GM04503 (cell line): ENCODE measurements at regions not wholly inside any gene's neighbourhood (a gene's known extent, or its start where the extent isn't known, plus 50 kb on each side); places are given as distances from the start of the nearest gene placed in this dataset.
A peak's percentile ranks its signal among the peaks of the same experiment; 100 is the strongest.
"Not testable (repeated sequence)": the region's sequence is repeated elsewhere in the genome, so short reads cannot be mapped to it uniquely, and the experiment has no call there.

Experiments
- DNase-seq: peaks from one replicate; pipeline ENCODE4 v3.0.0-alpha.2; 2012; ENCODE audit warnings: low read depth

DNA sequence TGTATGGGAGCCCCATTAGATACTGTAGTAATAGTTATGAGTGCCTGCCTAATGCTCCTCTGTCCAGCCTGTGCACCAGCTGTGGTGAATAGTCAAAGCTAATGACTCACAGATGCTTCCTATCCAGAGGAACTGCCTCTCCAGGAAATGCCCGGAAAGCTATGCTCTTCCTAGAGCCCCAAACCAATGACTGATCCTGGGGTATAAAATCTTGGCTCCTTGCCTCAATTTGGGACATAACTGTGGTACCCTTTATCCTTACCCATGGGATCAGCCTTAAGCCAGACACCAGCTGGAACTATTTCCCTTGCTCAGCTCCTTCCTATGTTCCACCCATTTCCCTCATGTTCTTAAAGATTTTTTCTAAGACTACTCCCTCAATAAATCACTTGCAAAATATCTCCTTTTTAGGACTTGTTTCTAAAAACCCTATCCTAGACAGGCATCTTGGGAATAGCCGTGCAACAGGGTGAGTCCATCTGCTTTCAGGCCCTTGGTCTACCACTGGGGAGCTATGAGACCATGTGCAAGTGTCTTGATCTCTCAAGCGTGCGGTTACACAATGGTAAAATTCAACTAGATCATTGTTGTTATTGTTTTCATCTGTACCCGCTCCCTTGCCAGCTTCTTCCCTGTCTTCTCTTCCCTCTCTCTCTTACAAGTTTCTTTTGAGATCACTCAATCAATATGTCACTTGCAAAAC is 283.7 kb downstream of the BTBD3 start:
- peak; percentile 13 for DNase-seq

DNA sequence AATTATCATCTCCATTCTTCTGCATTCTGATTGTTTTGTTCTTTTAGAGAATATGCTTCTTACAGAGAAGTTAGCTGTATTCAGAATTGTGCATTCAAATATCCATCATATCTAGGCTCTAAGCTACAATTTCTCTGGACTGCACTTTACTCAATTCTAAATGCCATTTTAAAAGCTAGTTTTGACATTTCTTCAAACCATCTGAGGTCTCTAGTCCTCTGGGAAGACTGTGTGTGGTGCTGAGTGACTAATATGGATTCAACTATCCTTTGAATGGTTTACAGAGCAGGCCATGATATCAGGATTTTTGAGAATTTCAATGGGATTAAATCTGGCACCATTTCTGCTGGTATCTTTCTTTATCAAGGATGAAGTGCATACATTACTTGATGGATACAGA is 285.7 kb downstream of the BTBD3 start:
- DNase-seq = no peak

DNA sequence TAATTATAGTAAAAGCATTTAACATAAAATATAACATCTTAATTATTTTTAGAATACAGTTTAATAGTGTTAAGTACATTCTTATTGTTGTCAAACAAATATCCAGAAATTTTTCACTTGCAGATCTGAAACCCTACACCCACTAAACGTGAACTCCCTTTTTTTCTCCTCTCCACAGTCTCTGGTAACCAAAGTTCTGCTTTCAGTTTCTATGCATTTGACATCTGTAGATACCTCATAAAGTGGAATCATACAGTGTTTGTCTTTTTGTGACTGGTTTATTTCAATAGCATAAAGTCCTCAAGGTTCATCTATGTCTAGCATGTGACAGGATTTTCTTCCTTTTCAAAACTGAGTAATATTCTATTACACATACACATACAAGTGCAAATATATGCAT is 286.3 kb downstream of the BTBD3 start:
- DNase-seq = no peak

DNA sequence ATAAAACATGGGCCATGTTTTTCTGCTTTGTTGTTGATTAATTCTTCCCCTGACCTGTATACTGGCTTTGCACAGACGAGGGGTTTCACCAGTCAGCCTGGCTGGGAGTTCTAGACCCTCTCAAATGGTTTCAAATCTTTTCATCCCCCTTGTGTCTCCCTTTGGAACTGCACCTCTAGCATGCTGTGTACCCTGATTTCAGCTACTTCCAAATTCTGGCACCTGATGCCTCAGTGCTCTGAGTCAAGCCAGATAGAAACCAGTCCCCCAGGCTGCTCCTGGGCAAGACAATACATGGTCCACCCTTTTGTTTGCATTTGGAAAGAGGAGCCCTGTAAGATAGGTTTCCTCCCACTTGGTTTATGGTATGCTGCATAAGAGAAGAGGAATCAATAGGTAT is 290.2 kb downstream of the BTBD3 start:
- DNase-seq = no peak

- DNase-seq = no peak
These were observed 292.9 kb downstream of the BTBD3 start for GRCh38 chr20:12210591-12210990.

GRCh38 chr20:12211361-12211760 is 293.7 kb downstream of the BTBD3 start:
- DNase-seq = no peak

GRCh38 chr20:12217382-12217781 is 299.7 kb downstream of the BTBD3 start:
- no peak for DNase-seq

- DNase-seq = no peak
These were observed 302.1 kb downstream of the BTBD3 start for GRCh38 chr20:12219798-12220197.

GRCh38 chr20:12223057-12223456 is 305.4 kb downstream of the BTBD3 start:
- no peak for DNase-seq

- no peak for DNase-seq
These were observed 308.2 kb downstream of the BTBD3 start for GRCh38 chr20:12225898-12226297.

- DNase-seq = no peak
These were observed 312.2 kb downstream of the BTBD3 start for GRCh38 chr20:12229891-12230290.

- DNase-seq = peak; percentile 12
These were observed 320.1 kb downstream of the BTBD3 start for GRCh38 chr20:12237772-12238171.

- DNase-seq = no peak
These were observed 323.4 kb downstream of the BTBD3 start for GRCh38 chr20:12241065-12241464.

- DNase-seq = no peak
These were observed 325.6 kb downstream of the BTBD3 start for GRCh38 chr20:12243327-12243726.

GRCh38 chr20:12248481-12248880 is 330.8 kb downstream of the BTBD3 start:
- DNase-seq = no peak

DNA sequence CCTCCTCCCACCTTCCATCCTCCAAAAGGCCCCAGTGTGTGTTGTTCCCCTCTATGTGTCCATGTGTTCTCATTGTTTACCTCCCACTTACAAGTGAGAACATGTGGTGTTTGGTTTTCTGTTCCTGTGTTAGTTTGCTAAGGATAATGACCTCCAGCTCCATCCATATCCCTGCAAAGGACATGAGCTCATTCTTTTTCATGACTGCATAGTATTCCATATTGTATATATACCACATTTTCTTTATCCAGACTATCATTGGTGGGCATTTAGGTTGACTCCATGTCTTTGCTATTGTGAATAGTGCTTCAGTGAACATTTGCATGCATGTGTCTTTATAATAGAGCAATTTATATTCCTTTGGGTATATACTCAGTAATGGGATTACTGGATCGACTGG is 333.0 kb downstream of the BTBD3 start:
- not testable (repeated sequence) for DNase-seq

- no peak for DNase-seq
These were observed 335.1 kb downstream of the BTBD3 start for GRCh38 chr20:12252793-12253192.

DNA sequence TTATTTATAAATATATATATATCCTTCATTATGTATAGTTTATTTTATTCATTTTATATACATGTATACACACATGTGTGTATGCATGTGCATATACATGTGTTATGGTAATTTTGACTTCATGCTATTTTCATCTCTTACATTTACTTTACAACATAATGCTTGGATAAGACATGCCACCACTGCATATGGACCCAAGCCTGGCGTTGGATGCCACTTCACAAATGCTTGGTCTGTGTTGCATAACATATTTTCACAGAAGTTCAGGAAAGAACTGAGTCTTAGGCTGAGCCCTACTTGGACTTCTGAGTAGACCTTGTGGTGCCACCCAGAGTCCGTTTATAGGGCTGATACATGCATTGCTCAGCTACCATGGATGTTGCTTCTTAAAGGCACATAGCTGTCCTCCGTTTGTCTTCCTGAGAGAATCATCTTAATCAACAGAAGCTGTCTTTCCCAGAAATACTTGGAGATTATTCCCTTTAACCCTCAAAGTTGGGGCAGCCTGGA is 337.8 kb downstream of the BTBD3 start:
- no peak for DNase-seq

GRCh38 chr20:12256806-12257205 is 339.1 kb downstream of the BTBD3 start:
- no peak for DNase-seq

DNA sequence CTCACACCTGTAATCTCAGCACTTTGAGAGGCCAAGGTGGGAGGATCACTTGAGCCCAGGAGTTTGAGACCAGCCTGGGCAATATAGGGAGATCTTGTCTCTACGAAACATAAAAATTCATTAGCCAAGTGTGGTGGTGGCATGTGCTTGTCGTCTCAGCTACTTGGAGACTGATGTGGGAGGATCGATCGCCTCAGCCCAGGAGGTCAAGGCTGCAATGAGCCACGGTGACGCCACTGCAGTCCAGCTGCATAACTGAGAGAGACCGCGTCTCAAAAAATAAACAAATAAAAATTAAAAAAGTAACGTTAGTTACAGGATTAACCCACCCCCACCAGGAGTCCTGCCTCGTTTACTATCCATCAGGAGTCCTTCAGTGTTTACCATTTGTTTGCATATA is 345.1 kb downstream of the BTBD3 start:
- DNase-seq = no peak

GRCh38 chr20:12264711-12265110 is 347.0 kb downstream of the BTBD3 start:
- DNase-seq = no peak

- DNase-seq = no peak
These were observed 348.0 kb downstream of the BTBD3 start for GRCh38 chr20:12265662-12266061.

DNA sequence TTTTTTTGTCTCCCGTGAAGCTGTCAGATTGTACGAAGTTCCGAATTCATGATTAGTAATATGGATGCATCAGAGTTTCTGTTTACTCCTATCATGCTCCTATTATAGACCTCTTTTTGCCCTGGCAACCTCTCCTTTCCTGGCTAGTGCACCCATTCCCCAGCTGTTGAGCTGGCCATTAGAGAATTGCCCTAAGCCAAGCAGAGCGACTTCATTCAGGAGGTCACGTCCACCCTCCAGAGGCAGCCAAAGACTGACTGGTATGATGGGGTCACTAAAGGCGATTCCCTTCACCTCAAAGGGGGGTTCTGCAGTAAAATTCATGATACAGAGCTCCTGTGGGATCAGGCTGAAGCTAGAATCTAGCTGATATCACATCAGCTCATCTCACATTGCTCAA is 351.9 kb downstream of the BTBD3 start:
- no peak for DNase-seq

GRCh38 chr20:12270863-12271262 is 353.2 kb downstream of the BTBD3 start:
- DNase-seq = no peak
